ENCODE measurements at regions not wholly inside any gene's neighbourhood (a gene's known extent, or its start where the extent isn't known, plus 50 kb on each side); places are given as distances from the start of the nearest gene placed in this dataset.

DNA sequence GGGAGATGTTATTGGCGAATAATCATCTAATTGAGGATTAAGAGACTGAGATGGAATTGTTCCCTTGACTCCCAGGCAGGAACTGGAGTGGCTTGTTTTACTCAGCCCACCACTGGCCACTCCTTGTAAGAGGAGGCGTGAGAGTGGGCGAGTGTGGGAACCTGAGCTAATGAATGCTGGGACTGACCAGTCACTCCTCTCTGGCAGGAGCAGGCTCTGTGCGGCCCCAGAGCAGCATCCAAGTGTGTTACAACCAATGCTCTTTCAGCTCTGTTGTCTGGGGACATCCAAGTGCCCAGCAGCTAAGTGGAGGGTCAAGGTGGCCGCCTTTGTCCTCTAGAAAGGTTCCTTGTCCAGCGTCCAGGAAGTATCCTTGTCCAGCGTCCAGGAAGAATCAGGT, 739.9 kb downstream of the CDH8 start:
- TF ChIP-seq TEAD4 (IDR thresholded peaks at IDR 0.05), result no peak
- no peak for TF ChIP-seq EGR1 (IDR thresholded peaks at IDR 0.05)
- TF ChIP-seq, protein P1, sequence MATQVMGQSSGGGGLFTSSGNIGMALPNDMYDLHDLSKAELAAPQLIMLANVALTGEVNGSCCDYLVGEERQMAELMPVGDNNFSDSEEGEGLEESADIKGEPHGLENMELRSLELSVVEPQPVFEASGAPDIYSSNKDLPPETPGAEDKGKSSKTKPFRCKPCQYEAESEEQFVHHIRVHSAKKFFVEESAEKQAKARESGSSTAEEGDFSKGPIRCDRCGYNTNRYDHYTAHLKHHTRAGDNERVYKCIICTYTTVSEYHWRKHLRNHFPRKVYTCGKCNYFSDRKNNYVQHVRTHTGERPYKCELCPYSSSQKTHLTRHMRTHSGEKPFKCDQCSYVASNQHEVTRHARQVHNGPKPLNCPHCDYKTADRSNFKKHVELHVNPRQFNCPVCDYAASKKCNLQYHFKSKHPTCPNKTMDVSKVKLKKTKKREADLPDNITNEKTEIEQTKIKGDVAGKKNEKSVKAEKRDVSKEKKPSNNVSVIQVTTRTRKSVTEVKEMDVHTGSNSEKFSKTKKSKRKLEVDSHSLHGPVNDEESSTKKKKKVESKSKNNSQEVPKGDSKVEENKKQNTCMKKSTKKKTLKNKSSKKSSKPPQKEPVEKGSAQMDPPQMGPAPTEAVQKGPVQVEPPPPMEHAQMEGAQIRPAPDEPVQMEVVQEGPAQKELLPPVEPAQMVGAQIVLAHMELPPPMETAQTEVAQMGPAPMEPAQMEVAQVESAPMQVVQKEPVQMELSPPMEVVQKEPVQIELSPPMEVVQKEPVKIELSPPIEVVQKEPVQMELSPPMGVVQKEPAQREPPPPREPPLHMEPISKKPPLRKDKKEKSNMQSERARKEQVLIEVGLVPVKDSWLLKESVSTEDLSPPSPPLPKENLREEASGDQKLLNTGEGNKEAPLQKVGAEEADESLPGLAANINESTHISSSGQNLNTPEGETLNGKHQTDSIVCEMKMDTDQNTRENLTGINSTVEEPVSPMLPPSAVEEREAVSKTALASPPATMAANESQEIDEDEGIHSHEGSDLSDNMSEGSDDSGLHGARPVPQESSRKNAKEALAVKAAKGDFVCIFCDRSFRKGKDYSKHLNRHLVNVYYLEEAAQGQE (IDR thresholded peaks at IDR 0.05; ENCODE audit: low read depth), result no peak
- TF ChIP-seq TCF12 (IDR thresholded peaks at IDR 0.05; ENCODE audit: low read depth), result no peak
- no peak for TF ChIP-seq EP300 (IDR thresholded peaks at IDR 0.05; ENCODE audit: borderline replicate concordance)
- no peak for TF ChIP-seq CEBPB (IDR thresholded peaks at IDR 0.05)
- TF ChIP-seq YY1 (IDR thresholded peaks at IDR 0.05; ENCODE audit: low read depth), result no peak
- TF ChIP-seq TAF1 (IDR thresholded peaks at IDR 0.05; ENCODE audit: low read depth), result no peak
- no peak for TF ChIP-seq RAD21 (IDR thresholded peaks at IDR 0.05; ENCODE audit: low read depth)
- TF ChIP-seq, protein P2, sequence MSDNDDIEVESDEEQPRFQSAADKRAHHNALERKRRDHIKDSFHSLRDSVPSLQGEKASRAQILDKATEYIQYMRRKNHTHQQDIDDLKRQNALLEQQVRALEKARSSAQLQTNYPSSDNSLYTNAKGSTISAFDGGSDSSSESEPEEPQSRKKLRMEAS (IDR thresholded peaks at IDR 0.05), result no peak
